Natural killer cell treated with Interleukin-12 subunit alpha and Interleukin-12 subunit beta and Interleukin-15 and Interleukin-18, amount 100 ng/mL, for 72 hours (primary cell): ENCODE measurements at regions not wholly inside any gene's neighbourhood (a gene's known extent, or its start where the extent isn't known, plus 50 kb on each side); places are given as distances from the start of the nearest gene placed in this dataset.
A peak's percentile ranks its signal among the peaks of the same experiment; 100 is the strongest.

Experiments
- ATAC-seq, 2 donors: fragments of 150-1000 bp; cut with Tn5 transposase in 1 of 2; sonication (Bioruptor Pico), chemical (Tn5 transposase) in 1 of 2; 2 replicates each; pipeline ENCODE4 v1.10.0; 2021
- DNase-seq: peaks from one replicate; pipeline ENCODE4 v3.0.0; 2022; ENCODE audit warnings: low spot score
- H3K27ac Mint-ChIP-seq, 2 donors: 1 replicate in 1 of 2; 2 replicates in 1 of 2; pipeline ENCODE4 v1.8.0; 2022; ENCODE audit warnings: mixed read lengths in 2 of 2, mild to moderate bottlenecking in 1 of 2, moderate library complexity in 1 of 2
- H3K27me3 Mint-ChIP-seq, 2 donors: 1 replicate in 1 of 2; 2 replicates in 1 of 2; pipeline ENCODE4 v1.8.0; 2022; ENCODE audit warnings: mixed read lengths in 2 of 2
- H3K36me3 Mint-ChIP-seq: one replicate; pipeline ENCODE4 v1.8.0; 2022; ENCODE audit warnings: mixed read lengths
- H3K4me1 Mint-ChIP-seq, 2 donors: 1 replicate in 1 of 2; 2 replicates in 1 of 2; pipeline ENCODE4 v1.8.0; 2022; ENCODE audit warnings: low read depth in 2 of 2, mixed read lengths in 2 of 2, mild to moderate bottlenecking in 1 of 2
- H3K4me3 Mint-ChIP-seq: one replicate; pipeline ENCODE4 v1.8.0; 2022; ENCODE audit warnings: mixed read lengths
- H3K9me3 Mint-ChIP-seq: 2 replicates; pipeline ENCODE4 v1.8.0; 2022; ENCODE audit warnings: mixed read lengths

DNA sequence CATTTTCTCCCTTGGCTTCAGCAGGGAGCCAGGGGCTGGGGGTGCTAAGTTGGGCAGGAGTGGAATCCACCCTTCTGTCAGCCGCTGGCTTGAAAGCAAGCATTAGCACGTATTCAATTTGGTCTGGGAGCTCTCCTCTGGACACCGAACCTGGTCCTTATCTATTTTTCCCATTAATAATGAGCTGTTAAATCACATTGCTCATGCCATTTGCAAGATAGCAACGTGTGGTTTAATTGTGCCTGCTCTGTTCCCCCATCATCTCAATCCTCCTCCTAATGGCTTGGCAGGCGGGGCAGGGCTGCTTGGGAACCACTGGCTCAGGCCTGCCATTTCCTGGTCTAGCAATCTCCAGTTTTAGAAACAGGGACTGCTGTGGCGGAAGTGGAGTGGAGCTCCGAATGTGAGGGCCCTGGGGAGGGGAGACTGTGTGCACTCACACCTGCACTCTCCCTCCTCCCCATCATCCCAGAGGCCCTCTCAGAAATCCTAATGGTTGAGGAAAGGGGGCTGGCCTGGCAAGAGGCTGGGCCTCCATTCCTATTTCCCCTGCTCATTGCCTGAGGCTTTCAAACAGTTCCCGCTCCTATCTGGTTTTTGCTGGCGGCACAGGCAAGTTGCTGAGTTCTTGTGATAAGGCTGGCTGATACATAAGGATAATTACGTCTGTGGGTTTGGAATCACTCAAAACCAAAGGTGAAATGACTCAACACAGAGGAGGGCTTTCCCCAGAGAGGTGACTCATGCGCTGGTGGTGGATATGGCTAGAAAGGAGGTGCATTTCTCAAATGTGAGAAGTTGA lies 201.2 kb upstream of the E2F8 start:
- ATAC-seq (peak; percentile 82 to 89), DNase-seq (no peak)
- Mint-ChIP-seq H3K4me1 (peaks cover 5 to 25% of the 10 kb centered on the region in 2 donors), H3K4me3 (peak overlapping the region; percentile 44), H3K9me3 (no peaks in the 10 kb centered on the region), H3K27ac (peak overlapping the region in 1 of 2 donors; percentile 17), H3K27me3 (peaks cover 23 to 40% of the 10 kb centered on the region in 2 donors), H3K36me3 (no peaks in the 10 kb centered on the region)

DNA sequence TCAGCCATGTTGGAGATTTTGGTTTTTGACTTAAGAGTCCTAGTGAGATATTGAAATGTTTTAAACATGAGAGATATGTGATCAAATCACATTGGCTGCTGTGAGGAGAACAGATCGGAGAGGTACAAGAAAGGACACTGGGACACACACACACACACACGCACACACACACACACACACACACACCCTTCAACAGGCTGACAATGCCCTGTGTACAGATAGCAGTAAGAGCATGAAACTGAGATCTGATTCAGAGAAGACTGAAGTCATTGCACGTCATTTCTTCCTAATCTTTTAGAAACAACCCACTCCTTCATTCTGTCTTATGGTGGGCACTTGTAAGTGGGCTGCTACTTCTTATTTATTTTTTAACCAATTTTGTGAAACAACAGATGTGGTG lies 200.5 kb upstream of the E2F8 start:
- no peaks in the 10 kb centered on the region for H3K9me3 Mint-ChIP-seq
- H3K27me3 Mint-ChIP-seq: peaks cover 25 to 45% of the 10 kb centered on the region in 2 donors
- H3K4me3 Mint-ChIP-seq: no peak overlapping the region
- ATAC-seq: no peak
- peaks cover 5 to 25% of the 10 kb centered on the region in 2 donors for H3K4me1 Mint-ChIP-seq
- DNase-seq: no peak
- H3K36me3 Mint-ChIP-seq: no peaks in the 10 kb centered on the region
- H3K27ac Mint-ChIP-seq: no peak overlapping the region

DNA sequence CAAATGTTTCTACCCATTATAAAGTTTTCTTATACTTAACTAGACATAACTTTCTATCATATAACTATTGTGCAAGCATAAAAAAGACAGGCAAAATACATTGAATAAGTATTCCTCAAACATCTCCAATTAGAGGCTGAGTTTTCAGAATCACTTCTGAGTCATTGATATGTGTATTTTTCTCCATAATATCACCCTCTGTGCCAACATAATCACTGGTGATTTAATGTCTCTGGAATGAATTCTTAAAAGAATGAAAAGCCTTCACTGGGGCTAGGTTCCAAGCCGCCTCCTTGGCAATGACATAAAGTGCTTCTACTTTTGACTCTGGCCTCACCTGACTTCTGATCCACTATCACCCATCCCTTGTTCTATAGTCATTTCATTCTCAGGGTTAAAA lies 197.0 kb upstream of the E2F8 start:
- Mint-ChIP-seq H3K4me3 (no peak overlapping the region), H3K36me3 (no peaks in the 10 kb centered on the region), H3K4me1 (peaks cover 5 to 16% of the 10 kb centered on the region in 2 donors), H3K27ac (no peak overlapping the region), H3K27me3 (peaks cover 36 to 64% of the 10 kb centered on the region in 2 donors), H3K9me3 (no peaks in the 10 kb centered on the region)
- no peak for ATAC-seq
- no peak for DNase-seq

DNA sequence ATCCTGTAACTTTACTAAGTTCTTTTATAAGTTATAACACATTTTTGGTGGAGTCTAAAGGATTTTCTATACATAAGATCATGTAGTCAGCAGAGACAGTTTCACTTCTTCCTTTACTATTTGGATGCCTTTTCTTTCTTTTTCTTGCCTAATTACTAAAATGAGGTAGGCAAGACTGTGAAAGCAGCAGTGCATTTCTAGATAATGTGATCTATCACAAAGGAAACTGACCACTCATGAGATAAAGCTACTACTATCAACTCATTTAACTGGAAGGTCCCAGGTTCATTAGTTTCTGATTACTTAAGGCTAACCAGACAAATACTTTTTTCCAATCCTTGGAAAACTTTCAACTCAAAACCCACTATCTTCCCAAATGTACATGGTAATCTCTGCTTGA lies 196.2 kb upstream of the E2F8 start:
- no peak for ATAC-seq
- H3K4me3 Mint-ChIP-seq: no peak overlapping the region
- no peak overlapping the region for H3K27ac Mint-ChIP-seq
- no peaks in the 10 kb centered on the region for H3K9me3 Mint-ChIP-seq
- peaks cover 0 to 7% of the 10 kb centered on the region in 2 donors for H3K4me1 Mint-ChIP-seq
- no peak for DNase-seq
- H3K36me3 Mint-ChIP-seq: no peaks in the 10 kb centered on the region
- H3K27me3 Mint-ChIP-seq: peaks cover 39 to 72% of the 10 kb centered on the region in 2 donors

DNA sequence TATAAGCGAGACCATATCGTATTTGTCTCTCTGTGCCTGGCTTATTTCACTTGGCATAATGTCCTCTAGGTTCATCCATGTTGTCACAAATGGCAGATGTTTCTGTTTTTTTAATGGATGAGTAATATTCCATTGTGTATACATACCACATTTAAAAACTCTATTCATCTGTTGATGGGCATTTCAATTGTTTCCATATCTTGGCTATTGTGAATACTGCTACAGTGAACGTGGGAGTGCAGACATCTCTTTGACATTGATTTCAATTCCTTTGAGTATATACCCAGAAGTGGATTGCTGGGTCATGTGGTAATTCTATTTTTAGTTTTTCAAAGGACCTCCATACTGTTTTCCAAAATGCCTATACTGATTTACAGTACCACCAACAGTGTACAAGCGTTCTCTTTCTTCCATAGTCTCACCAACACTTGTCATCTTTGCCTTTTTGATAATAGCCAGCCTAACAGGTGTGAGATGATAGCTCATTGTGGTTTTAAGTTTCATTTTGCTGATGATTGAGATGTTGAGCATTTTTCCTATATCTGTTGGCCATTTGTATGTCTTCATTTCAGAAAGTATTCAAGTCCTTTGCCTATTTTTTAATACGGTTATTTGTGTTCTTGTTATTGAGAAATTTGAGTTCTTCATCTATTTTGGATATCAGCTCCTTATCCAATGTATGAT lies 194.7 kb upstream of the E2F8 start:
- Mint-ChIP-seq H3K9me3 (no peaks in the 10 kb centered on the region), H3K4me3 (no peak overlapping the region), H3K27ac (no peak overlapping the region), H3K4me1 (no peaks in the 10 kb centered on the region), H3K36me3 (no peaks in the 10 kb centered on the region), H3K27me3 (peaks cover 37 to 71% of the 10 kb centered on the region in 2 donors)
- no peak for DNase-seq
- no peak for ATAC-seq

DNA sequence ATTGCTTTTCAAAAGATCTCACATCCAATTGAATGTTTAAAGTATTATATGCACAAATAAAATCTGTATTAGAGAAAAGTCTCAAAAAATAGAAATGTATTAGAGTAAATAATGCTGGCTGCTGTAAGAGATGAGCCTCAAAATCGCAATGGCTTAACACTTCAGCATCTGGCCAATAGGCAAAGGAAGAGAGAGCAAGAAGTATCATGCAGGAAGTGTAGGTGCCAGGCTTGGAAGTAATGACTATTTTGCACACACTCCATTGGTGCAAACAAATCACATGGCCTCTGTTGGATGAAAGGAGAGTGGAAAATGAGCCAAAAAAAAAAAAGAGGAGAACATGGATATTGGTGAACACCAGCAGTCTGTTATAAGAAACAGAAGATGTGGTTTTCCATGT lies 193.0 kb upstream of the E2F8 start:
- Mint-ChIP-seq H3K27me3 (peaks cover 46 to 72% of the 10 kb centered on the region in 2 donors), H3K4me1 (no peaks in the 10 kb centered on the region)

DNA sequence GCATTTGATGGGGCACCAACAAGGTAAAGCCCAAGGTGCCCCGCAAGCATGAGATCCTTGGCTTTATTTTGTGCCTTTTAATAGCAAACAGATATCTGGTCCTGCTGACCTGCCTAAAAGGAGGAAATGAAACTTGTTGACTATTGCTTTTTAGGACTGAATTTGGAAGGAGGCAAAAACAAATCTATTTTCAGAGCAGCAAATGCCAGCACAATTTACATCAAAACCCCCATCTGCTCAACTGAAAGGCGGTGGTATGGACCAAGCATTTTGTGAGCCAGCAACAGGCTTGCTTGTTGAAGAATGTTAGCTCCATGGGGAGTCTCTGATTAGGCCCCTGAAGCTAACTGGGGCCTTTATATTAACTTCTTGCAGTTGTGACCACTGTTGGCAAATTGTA lies 192.6 kb upstream of the E2F8 start:
- peaks cover 0 to 3% of the 10 kb centered on the region in 2 donors for H3K4me1 Mint-ChIP-seq
- no peaks in the 10 kb centered on the region for H3K36me3 Mint-ChIP-seq
- no peaks in the 10 kb centered on the region for H3K9me3 Mint-ChIP-seq
- no peak overlapping the region for H3K4me3 Mint-ChIP-seq
- DNase-seq: no peak
- no peak overlapping the region for H3K27ac Mint-ChIP-seq
- peaks cover 46 to 73% of the 10 kb centered on the region in 2 donors for H3K27me3 Mint-ChIP-seq
- ATAC-seq: no peak

More for the DNA sequence above, 193.0 kb upstream of the E2F8 start:
- H3K36me3 Mint-ChIP-seq: no peaks in the 10 kb centered on the region
- H3K4me3 Mint-ChIP-seq: no peak overlapping the region
- no peak for DNase-seq
- no peak for ATAC-seq
- no peaks in the 10 kb centered on the region for H3K9me3 Mint-ChIP-seq
- H3K27ac Mint-ChIP-seq: no peak overlapping the region

DNA sequence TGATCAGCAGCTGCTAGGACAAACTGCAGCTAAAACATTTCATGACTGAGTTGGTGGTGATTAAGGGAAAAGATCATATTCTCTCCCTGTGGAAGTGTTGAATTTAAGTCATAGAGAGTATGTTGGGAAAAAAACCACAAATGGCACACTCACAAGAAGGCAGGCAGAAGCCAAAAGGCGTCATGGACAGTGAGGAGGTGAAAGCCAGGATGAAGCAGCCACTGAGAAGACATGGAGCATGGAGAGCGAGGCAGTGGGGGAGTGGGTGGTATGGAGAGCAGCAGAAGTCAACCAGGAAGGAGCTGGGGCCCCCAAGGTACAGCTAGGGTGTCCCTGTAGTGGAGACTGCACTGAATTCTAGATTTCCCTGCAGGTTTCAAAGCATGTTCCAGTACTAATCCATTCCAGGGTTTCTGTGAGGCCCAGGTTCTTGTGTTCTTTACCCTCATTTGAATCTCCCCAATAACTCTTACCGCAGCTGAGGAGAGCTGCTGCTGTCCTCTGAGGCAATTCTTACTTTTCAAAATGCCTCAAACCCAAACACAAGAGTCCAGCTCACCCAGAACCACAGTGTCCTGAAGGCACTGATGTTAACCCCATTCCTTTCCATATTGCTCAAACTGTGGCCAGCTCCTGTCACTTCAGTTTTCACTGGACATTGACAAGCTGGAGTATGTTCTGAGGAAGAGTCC lies 191.8 kb upstream of the E2F8 start:
- no peaks in the 10 kb centered on the region for H3K9me3 Mint-ChIP-seq
- H3K4me3 Mint-ChIP-seq: no peak overlapping the region
- peaks cover 46 to 73% of the 10 kb centered on the region in 2 donors for H3K27me3 Mint-ChIP-seq
- no peak for DNase-seq
- no peak overlapping the region for H3K27ac Mint-ChIP-seq
- peaks cover 0 to 5% of the 10 kb centered on the region in 2 donors for H3K4me1 Mint-ChIP-seq
- ATAC-seq: no peak
- H3K36me3 Mint-ChIP-seq: no peaks in the 10 kb centered on the region

DNA sequence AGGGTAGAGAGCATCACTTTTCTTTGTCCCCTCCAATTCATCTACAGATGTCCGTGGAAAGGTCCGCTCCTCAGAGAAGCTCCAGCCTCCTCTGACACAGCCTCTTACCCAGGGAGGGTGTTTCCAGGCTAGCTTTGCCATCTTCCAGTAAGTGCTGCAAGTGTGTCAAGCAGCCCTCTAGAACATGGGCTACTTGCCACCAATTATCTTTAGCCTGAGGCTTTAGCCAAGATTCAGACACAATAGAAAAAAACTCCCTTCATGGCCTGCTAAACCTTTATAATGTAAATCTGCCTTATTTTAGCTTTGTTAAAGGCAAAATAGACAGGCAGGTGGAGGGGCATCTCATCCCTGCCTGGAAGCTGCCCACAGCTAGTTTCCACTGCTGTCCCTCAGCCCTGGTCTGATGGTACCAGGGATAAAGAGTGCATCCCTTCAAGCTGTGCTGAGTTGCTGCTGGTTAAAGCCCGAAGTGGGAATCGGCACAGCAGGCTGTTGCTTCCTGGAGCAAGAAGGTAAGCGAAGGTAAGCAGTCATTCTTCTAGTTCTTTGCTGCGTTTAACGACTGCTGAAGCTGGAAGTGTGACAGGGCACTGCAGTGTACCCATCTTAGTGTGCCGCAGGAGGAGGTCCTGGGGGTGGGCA lies 190.1 kb upstream of the E2F8 start:
- H3K9me3 Mint-ChIP-seq: no peaks in the 10 kb centered on the region
- ATAC-seq: no peak
- H3K27ac Mint-ChIP-seq: no peak overlapping the region
- H3K36me3 Mint-ChIP-seq: no peaks in the 10 kb centered on the region
- H3K4me3 Mint-ChIP-seq: no peak overlapping the region
- H3K27me3 Mint-ChIP-seq: peaks cover 44 to 67% of the 10 kb centered on the region in 2 donors
- H3K4me1 Mint-ChIP-seq: peaks cover 0 to 5% of the 10 kb centered on the region in 2 donors
- DNase-seq: no peak

DNA sequence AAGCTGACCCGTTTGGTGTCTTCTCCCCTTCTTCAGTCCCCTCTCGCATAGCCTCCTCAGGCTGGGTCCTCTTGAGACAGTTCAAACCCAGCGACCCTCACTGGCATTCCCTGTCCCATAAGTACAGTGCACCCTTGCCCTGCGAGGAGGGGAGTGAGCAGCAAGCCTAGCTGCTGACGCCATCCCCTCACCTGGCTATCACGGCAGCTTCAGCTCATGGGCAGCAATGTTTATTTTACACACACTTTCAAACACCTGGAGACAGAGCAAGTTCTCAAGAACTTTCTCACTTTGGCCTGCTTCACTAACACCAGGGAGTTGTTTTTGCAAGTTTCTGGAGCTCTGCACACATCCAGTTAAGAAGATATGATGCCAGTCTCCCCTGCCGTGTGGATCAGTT lies 189.6 kb upstream of the E2F8 start:
- no peak for DNase-seq
- Mint-ChIP-seq H3K36me3 (no peaks in the 10 kb centered on the region), H3K27ac (no peak overlapping the region), H3K4me1 (peaks cover 0 to 5% of the 10 kb centered on the region in 2 donors), H3K9me3 (no peaks in the 10 kb centered on the region), H3K4me3 (no peak overlapping the region), H3K27me3 (peaks cover 45 to 62% of the 10 kb centered on the region in 2 donors)
- no peak for ATAC-seq

DNA sequence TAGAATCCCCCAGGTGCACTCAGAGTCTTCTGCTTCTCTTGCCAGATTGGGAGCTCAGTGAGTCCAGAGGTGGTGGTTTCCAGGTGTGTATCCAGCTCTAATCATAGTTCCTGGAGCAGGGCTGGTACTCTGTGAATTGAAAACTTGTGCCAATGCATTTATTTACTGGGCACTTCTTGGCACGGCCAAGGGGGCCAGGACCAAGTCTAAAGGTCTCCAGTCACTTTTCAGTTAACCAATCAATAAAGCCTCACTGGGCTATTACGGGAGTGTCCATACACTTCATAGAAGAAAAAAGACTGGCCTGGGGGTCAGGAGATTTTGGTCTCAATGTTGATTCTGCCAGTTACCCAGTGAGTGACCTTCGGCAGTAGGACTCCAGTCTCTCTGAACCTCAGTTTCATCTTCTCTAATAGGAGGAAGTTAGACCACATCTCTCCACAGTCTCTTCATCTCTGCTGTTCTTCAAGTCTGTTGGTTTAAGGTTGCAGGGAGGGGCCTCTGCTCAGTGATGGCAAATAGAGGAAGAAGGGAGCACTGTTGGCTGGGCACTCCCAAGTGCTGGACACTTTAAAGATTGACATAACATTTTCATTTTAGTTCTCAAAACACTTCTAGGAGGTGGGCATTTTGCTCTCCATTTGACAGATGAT lies 188.5 kb upstream of the E2F8 start:
- Mint-ChIP-seq H3K27me3 (peaks cover 47 to 57% of the 10 kb centered on the region in 2 donors), H3K4me3 (no peak overlapping the region), H3K4me1 (peaks cover 0 to 5% of the 10 kb centered on the region in 2 donors), H3K27ac (no peak overlapping the region), H3K9me3 (no peaks in the 10 kb centered on the region), H3K36me3 (no peaks in the 10 kb centered on the region)
- DNase-seq (no peak), ATAC-seq (no peak)

DNA sequence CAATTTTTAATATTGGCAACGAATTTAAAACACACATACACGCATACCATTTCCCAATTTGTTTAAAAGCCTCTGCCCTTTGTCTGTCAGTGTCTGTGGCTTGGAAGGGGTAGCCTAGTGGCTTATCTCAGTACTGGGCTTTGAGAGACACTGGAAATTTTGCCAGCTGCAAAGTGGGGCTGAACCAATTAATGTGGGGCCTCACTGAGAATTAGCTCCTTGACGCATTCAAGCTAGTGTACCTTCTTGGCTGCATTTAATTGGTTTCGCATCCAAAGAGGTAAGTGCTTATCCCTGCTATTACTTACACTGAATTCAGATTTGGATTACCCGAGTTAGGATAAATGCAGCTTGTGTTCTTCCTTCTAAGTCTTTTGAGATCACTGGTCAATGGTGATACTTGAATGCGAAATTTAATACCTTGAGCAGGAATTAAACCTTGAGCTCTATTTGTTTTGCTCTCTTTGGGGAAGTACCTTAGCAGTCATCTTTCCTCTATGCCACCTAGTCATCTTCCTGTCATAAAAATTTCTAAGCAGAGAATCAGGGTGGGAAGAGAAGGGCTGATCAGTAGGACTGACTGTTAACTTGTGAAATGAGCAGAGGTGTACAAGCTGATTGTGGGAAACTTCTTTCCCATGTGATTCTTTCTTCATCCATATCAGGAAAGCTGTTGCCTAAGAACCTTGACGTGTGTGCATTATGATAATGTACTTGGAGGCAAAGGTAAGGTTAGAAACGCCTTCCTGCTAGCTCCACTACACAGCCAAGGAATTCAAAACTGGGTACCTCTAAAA lies 187.7 kb upstream of the E2F8 start:
- ATAC-seq: peak in 1 of 2 donors; percentile 49
- DNase-seq: no peak
- no peaks in the 10 kb centered on the region for H3K36me3 Mint-ChIP-seq
- H3K4me3 Mint-ChIP-seq: no peak overlapping the region
- no peaks in the 10 kb centered on the region for H3K9me3 Mint-ChIP-seq
- no peak overlapping the region for H3K27ac Mint-ChIP-seq
- peaks cover 47 to 49% of the 10 kb centered on the region in 2 donors for H3K27me3 Mint-ChIP-seq
- peaks cover 0 to 5% of the 10 kb centered on the region in 2 donors for H3K4me1 Mint-ChIP-seq
